K562 (cell line): ENCODE measurements at regions not wholly inside any gene's neighbourhood (a gene's known extent, or its start where the extent isn't known, plus 50 kb on each side); places are given as distances from the start of the nearest gene placed in this dataset.

Source experiments
- ATAC-seq: fragments of 200-7000 bp; cut with Tn5 transposase; 3 replicates; pipeline ENCODE4 v1.9.1; 2020; ENCODE audit warnings: moderate library complexity
- BruUV-seq: library from RNA; stranded (reverse); fragments of 400-500 nt; replicated peaks from 2 replicates; lab custom pipeline; 2021; lab: Mats Ljungman, UMichigan
- CTCF ChIA-PET: fragments of 300-600 bp; formaldehyde crosslinking; extraction: SDS; loops from one replicate; lab custom pipeline; 2021; ENCODE audit warnings: low intra/inter-chr PET ratio; lab: Yijun Ruan, JAX
- POLR2A ChIA-PET: fragments of 300-600, 350-650 bp; sonication (Branson Sonifier 250); formaldehyde crosslinking; extraction: SDS; loops from one replicate; lab custom pipeline; 2021; ENCODE audit warnings: antibody characterized with exemption, inconsistent platforms; lab: Yijun Ruan, JAX
- DNase-seq, 4 experiments: peaks; one replicate each; pipeline versions ENCODE4 v3.0.0 to v3.0.0-alpha.2; 2011 to 2018; ENCODE audit warnings: low spot score in 3 of 4, mixed read lengths in 3 of 4; ENCODE audit errors: extremely low read depth in 1 of 4
- FAIRE-seq: peaks from 2 replicates; lab custom pipeline; 2011; peaks lifted over from hg19 to GRCh38; lab: Jason Lieb, UNC
- H2AFZ ChIP-seq: 2 replicates; pipeline ENCODE4 v1.6.0; 2011; ENCODE audit warnings: low read depth, low read length, control low read depth, inconsistent platforms
- H3K27ac ChIP-seq: fragments of 200-600 bp; 3 replicates; pipeline ENCODE4 v1.8.0; 2011; ENCODE audit warnings: low read depth, mild to moderate bottlenecking, control low read depth, inconsistent platforms, low read length, moderate library complexity, mixed read lengths; ENCODE audit errors: extremely low read depth
- H3K27me3 ChIP-seq, 2 experiments: fragments of 300-600 bp in 1 of 2; 2 replicates in 1 of 2; 3 replicates in 1 of 2; pipeline versions ENCODE4 v1.6.0 to v1.8.0; 2011; ENCODE audit warnings: inconsistent platforms in 2 of 2, low read length in 2 of 2, mild to moderate bottlenecking in 1 of 2, mixed read lengths in 1 of 2, moderate library complexity in 1 of 2; ENCODE audit not compliant: control insufficient read depth in 2 of 2, insufficient read depth in 2 of 2
- H3K36me3 ChIP-seq: fragments of 300-600 bp; 3 replicates; pipeline ENCODE4 v1.8.0; 2011; ENCODE audit warnings: mild to moderate bottlenecking, low read length, inconsistent platforms; ENCODE audit not compliant: control insufficient read depth, insufficient read depth
- H3K4me1 ChIP-seq, 2 experiments: fragments of 200-600 bp in 1 of 2; replicated peaks in 1 of 2; 2 replicates in 1 of 2; 3 replicates in 1 of 2; pipeline versions ENCODE4 v1.5.1 to v1.8.0; 2011; ENCODE audit warnings: inconsistent platforms in 2 of 2, low read length in 2 of 2, mild to moderate bottlenecking in 1 of 2, mixed read lengths in 1 of 2, moderate library complexity in 1 of 2; ENCODE audit not compliant: control insufficient read depth in 2 of 2, insufficient read depth in 2 of 2
- H3K4me2 ChIP-seq: 2 replicates; pipeline ENCODE4 v1.6.1; 2011; ENCODE audit warnings: low read length, control low read depth, inconsistent platforms, mixed read lengths; ENCODE audit not compliant: insufficient read depth
- H3K4me3 ChIP-seq: fragments of 200-600 bp; sonication (generic), shearing (Covaris generic); 2 replicates; pipeline ENCODE4 v1.5.1; 2016; ENCODE audit warnings: control low read depth, inconsistent platforms
- H3K79me2 ChIP-seq: fragments of 200-600 bp; 3 replicates; pipeline ENCODE4 v1.8.0; 2011; ENCODE audit warnings: low read length, inconsistent platforms; ENCODE audit not compliant: control insufficient read depth, insufficient read depth
- H3K9ac ChIP-seq, 2 experiments: 2 replicates each; pipeline versions ENCODE4 v1.6.0 to v1.6.1; 2011; ENCODE audit warnings: low read depth in 2 of 2, low read length in 2 of 2, control low read depth in 1 of 2, inconsistent platforms in 1 of 2, mild to moderate bottlenecking in 1 of 2, mixed read lengths in 1 of 2; ENCODE audit not compliant: insufficient read depth in 1 of 2
- H3K9me1 ChIP-seq: one replicate; pipeline ENCODE4 v1.6.0; 2011; ENCODE audit warnings: inconsistent platforms, mild to moderate bottlenecking, low read length, moderate library complexity; ENCODE audit not compliant: control insufficient read depth, insufficient read depth
- H3K9me3 ChIP-seq: replicated peaks from 2 replicates; pipeline ENCODE4 v1.5.1; 2011; ENCODE audit warnings: low read depth, low read length, inconsistent platforms; ENCODE audit not compliant: control insufficient read depth, insufficient read depth
- H4K20me1 ChIP-seq: replicated peaks from 2 replicates; pipeline ENCODE4 v1.6.1; 2011; ENCODE audit warnings: low read length, inconsistent platforms, mixed read lengths; ENCODE audit not compliant: control insufficient read depth, insufficient read depth
- ATF4 ChIP-seq: fragments of 450-650 bp; formaldehyde crosslinking; IDR thresholded peaks from 2 replicates; pipeline ENCODE4 v1.4.0; 2022; ENCODE audit warnings: mild to moderate bottlenecking, moderate library complexity
- IRF2 ChIP-seq: sonication (generic); formaldehyde crosslinking; IDR thresholded peaks from 2 replicates; pipeline ENCODE4 v1.8.1; 2022; ENCODE audit warnings: mild to moderate bottlenecking, missing genetic modification reagents
- RAD51 ChIP-seq: fragments of 450-650 bp; IDR thresholded peaks from 2 replicates; pipeline ENCODE4 v1.7.1; 2016; ENCODE audit warnings: low read depth, mild to moderate bottlenecking, borderline replicate concordance
- ZNF232 ChIP-seq: sonication (generic); formaldehyde crosslinking; IDR thresholded peaks from 2 replicates; pipeline ENCODE4 v1.8.0; 2022; ENCODE audit warnings: mild to moderate bottlenecking, missing genetic modification reagents
- ZNF583 ChIP-seq: fragments of 250-450 bp; sonication (Bioruptor Pico); IDR thresholded peaks from 2 replicates; pipeline ENCODE4 v1.4.0; 2020
- ZZZ3 ChIP-seq: fragments of 450-650 bp; IDR thresholded peaks from 2 replicates; pipeline ENCODE4 v1.6.1; 2016; ENCODE audit warnings: antibody characterized with exemption, mild to moderate bottlenecking, moderate library complexity
- WGBS: fragments of 100-300 bp; shearing (Covaris generic); methylation state at CpG from one replicate; pipeline ENCODE4 v1.1.6; 2016; ENCODE audit warnings: low coverage, mixed read lengths; ENCODE audit not compliant: insufficient coverage; ENCODE audit errors: missing lambda C conversion rate; 5-methylcytosine and 5-hydroxymethylcytosine counted together
- in situ Hi-C: fragments of 300-500 bp; cut with MboI; formaldehyde crosslinking; loops from 4 replicates; pipeline ENCODE4 v1.15.0; 2018; ENCODE audit warnings: inconsistent platforms, mixed read lengths
- intact Hi-C: fragments of 100-400 bp; cut with micrococcal nuclease; formaldehyde crosslinking; loops from 2 replicates; pipeline ENCODE4 v1.14.2; 2022

DNA sequence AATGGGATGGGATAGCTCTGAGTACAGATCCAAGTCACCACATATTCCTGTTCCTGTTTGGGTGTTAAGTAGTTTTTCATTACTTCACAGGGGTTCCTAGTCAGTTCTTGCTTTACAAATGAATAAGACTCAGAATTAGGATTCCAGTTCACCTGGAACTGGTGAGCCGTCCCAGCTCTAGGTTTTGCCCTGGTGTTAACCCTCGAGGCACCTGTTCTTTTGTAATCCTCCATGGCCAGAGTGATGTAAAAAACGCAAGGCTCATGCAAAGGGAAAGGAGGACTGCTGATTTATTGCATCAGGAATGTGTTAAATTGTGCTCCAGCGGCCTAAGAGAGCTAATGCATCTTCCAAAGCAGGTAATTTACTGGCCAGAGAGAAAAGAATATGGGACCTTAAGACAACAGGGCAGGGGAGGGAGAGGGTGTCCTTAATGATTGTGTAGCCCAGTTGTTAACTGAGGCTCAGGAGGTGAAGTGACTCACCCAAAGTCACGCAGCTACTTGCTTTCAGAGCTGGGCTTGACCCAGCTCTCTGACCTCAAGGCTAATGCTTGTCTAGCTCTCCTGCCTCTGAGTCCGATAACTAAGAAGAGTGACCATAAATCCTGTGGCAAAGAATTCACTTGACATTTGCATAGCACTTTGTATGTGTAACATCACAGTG is 70.5 kb downstream of the DMRT2 start:
- intact Hi-C loops (no loop called here), in situ Hi-C loops (no loop called here)
- H3K9me3 ChIP-seq = no peaks in the 10 kb centered on the region
- H3K36me3 ChIP-seq = no peaks in the 10 kb centered on the region
- no peaks in the 10 kb centered on the region for H4K20me1 ChIP-seq
- H3K4me3 ChIP-seq = no peak overlapping the region
- no peak for TF ChIP-seq ZNF232
- DNase-seq = no peak
- no peak overlapping the region for H3K9ac ChIP-seq
- H2AFZ ChIP-seq = no peak overlapping the region
- H3K27ac ChIP-seq = no peak overlapping the region
- no peaks in the 10 kb centered on the region for H3K9me1 ChIP-seq
- no peak for FAIRE-seq
- no peak for ATAC-seq
- H3K79me2 ChIP-seq = no peaks in the 10 kb centered on the region
- no peak overlapping the region for H3K4me2 ChIP-seq
- WGBS = 5% methylated on average over 6 of the region's 6 CpGs
- no peaks in the 10 kb centered on the region for H3K4me1 ChIP-seq
- H3K27me3 ChIP-seq = no peaks in the 10 kb centered on the region
- POLR2A ChIA-PET = no interaction called here
- BruUV-seq = no TSS peak
- CTCF ChIA-PET = no interaction called here

DNA sequence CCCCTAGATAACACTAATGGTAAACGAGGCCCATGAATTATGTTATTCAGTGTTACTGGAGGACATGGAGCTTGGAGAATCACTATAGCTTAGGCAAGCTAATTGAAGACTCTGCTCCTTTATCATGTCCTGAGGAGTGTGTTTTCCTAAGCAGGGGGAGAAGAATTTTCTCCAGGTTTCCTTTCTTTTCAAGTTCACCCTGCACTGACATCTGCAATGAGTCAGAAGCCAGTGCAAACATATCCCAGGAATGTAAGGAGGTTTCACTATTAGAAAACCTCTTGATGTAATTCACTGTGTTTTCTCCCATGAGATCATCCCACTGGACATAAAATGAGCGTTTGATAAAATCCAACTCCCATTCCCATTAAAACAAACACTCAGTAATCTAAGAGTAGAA is 75.6 kb downstream of the DMRT2 start:
- Histone ChIP-seq H4K20me1 (no peaks in the 10 kb centered on the region), H3K36me3 (no peaks in the 10 kb centered on the region), H3K27me3 (no peaks in the 10 kb centered on the region), H3K4me2 (no peak overlapping the region), H3K9me3 (no peaks in the 10 kb centered on the region), H3K9ac (no peak overlapping the region), H2AFZ (no peak overlapping the region), H3K9me1 (no peaks in the 10 kb centered on the region), H3K4me1 (no peaks in the 10 kb centered on the region), H3K79me2 (no peaks in the 10 kb centered on the region), H3K27ac (no peak overlapping the region), H3K4me3 (no peak overlapping the region)
- intact Hi-C loops = no loop called here
- ATAC-seq (no peak), DNase-seq (no peak), FAIRE-seq (no peak)
- in situ Hi-C loops = no loop called here
- 0% methylated on average over 2 of the region's 2 CpGs for WGBS
- ChIA-PET CTCF (no interaction called here), POLR2A (no interaction called here)
- no TSS peak for BruUV-seq
- no peak for TF ChIP-seq IRF2 (CRISPR knock-in tag)
- TF ChIP-seq ZNF583 (CRISPR knock-in tag) = no peak
- no peak for TF ChIP-seq ATF4 (CRISPR knock-in tag)
- TF ChIP-seq ZZZ3 = no peak
- no peak for TF ChIP-seq RAD51
